Activated CD8-positive, alpha-beta T cell treated with anti-CD3 and anti-CD28 coated beads, Interleukin-2, amount 10 ng/mL, durations not matched to agents 7 days and 5 days (primary cell): ENCODE measurements at regions not wholly inside any gene's neighbourhood (a gene's known extent, or its start where the extent isn't known, plus 50 kb on each side); places are given as distances from the start of the nearest gene placed in this dataset.
"Not testable (repeated sequence)": the region's sequence is repeated elsewhere in the genome, so short reads cannot be mapped to it uniquely, and the experiment has no call there.

ENCODE experiments used
- ATAC-seq: fragments of 150-1000 bp; cut with Tn5 transposase; one replicate; pipeline ENCODE4 v1.10.0; 2021; ENCODE audit warnings: moderate library complexity
- CTCF ChIA-PET: fragments of 350-600 bp; sonication (Branson Sonifier 250); formaldehyde crosslinking; loops from one replicate; lab custom pipeline; 2021; ENCODE audit warnings: antibody characterized with exemption; lab: Charles Lee
- POLR2A ChIA-PET: fragments of 350-600 bp; sonication (Branson Sonifier 250); formaldehyde crosslinking; loops from one replicate; lab custom pipeline; 2021; ENCODE audit warnings: antibody characterized with exemption; lab: Charles Lee
- DNase-seq: peaks from one replicate; pipeline ENCODE4 v3.0.0-alpha.2; 2020
- H3K27ac Mint-ChIP-seq: one replicate; pipeline ENCODE4 v1.8.0; 2021; ENCODE audit warnings: mild to moderate bottlenecking, mixed read lengths
- H3K27me3 Mint-ChIP-seq: one replicate; pipeline ENCODE4 v1.8.0; 2021; ENCODE audit warnings: low read depth, mixed read lengths
- H3K36me3 Mint-ChIP-seq: one replicate; pipeline ENCODE4 v1.8.0; 2021; ENCODE audit warnings: low read depth, mixed read lengths
- H3K4me1 Mint-ChIP-seq: one replicate; pipeline ENCODE4 v1.8.0; 2021; ENCODE audit warnings: low read depth, mixed read lengths
- H3K4me3 Mint-ChIP-seq: one replicate; pipeline ENCODE4 v1.8.0; 2021; ENCODE audit warnings: mild to moderate bottlenecking, mixed read lengths
- H3K9me3 Mint-ChIP-seq: one replicate; pipeline ENCODE4 v1.8.0; 2022; ENCODE audit warnings: mixed read lengths; ENCODE audit not compliant: insufficient read depth

DNA sequence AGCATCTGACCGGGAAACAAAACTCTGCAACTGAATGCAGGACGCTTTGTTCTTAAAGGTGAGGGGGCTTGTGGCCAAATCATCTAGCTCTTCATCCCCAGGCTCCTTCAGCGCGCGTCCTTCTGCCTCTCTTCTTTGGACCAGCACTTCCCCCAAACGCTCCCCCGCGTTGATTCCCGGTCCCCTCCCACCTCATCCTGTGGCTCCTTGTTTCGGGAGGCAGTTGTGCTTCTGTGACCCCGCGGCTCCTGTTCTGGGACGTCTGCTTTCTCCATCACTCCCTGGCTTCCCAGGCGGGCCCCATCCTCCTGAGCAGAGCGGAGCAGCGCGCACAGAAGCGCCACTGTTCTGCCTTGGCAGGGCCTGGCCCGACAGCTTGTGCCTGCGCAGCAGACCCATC lies 109.7 kb upstream of the ZNG1E start:
- POLR2A ChIA-PET, H3K27me3 Mint-ChIP-seq, H3K4me3 Mint-ChIP-seq, H3K27ac Mint-ChIP-seq, H3K4me1 Mint-ChIP-seq, H3K9me3 Mint-ChIP-seq, ATAC-seq, CTCF ChIA-PET, H3K36me3 Mint-ChIP-seq, DNase-seq: not testable (repeated sequence)

- H3K9me3 Mint-ChIP-seq, H3K4me3 Mint-ChIP-seq, DNase-seq, ATAC-seq, H3K4me1 Mint-ChIP-seq, CTCF ChIA-PET, H3K27me3 Mint-ChIP-seq, H3K27ac Mint-ChIP-seq, H3K36me3 Mint-ChIP-seq, POLR2A ChIA-PET: not testable (repeated sequence)
These were observed 156.7 kb upstream of the ZNG1E start for GRCh38 chr9:65519018-65519417.

DNA sequence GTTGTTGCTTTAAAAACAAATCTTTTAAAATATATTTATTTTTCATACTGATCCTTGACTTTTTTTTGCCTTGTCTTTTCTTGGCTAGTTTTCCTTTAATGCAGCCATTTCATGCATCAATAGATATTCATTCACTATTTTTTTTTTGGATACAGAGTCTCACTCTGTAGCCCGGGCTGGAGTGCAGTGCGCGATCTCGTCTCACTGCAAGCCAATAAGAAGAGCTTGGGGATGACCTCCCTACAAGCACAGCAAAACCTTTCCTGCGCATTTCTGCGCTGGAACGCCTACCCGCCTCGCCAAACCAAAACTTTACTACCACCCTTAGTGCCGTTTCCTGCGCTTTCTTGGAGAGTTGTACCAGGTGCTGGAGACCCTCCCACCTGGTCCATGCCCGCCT lies 161.3 kb upstream of the ZNG1E start:
- H3K9me3 Mint-ChIP-seq, H3K36me3 Mint-ChIP-seq, POLR2A ChIA-PET, DNase-seq, H3K4me1 Mint-ChIP-seq, H3K27me3 Mint-ChIP-seq, H3K4me3 Mint-ChIP-seq, CTCF ChIA-PET, H3K27ac Mint-ChIP-seq, ATAC-seq: not testable (repeated sequence)

DNA sequence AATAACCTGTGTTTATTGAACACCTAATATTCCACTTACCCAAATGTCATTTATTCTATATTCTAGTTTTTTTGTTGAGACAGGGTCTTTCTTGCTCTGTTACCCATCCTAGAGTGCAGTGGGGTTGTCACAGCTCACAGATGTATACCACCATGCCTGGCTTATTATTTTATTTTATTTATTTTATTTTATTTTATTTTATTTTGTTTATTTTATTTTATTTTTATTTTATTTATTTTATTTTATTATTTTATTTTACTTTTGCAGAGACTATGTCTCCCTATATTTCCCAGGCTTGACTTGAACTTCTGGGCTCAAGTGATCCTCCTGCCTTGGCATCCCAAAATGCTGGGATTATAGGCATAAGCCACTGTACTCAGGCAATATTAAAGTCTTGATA lies 167.8 kb upstream of the ZNG1E start:
- DNase-seq, H3K4me3 Mint-ChIP-seq, CTCF ChIA-PET, ATAC-seq, H3K27ac Mint-ChIP-seq, H3K9me3 Mint-ChIP-seq, POLR2A ChIA-PET, H3K36me3 Mint-ChIP-seq, H3K27me3 Mint-ChIP-seq, H3K4me1 Mint-ChIP-seq: not testable (repeated sequence)

DNA sequence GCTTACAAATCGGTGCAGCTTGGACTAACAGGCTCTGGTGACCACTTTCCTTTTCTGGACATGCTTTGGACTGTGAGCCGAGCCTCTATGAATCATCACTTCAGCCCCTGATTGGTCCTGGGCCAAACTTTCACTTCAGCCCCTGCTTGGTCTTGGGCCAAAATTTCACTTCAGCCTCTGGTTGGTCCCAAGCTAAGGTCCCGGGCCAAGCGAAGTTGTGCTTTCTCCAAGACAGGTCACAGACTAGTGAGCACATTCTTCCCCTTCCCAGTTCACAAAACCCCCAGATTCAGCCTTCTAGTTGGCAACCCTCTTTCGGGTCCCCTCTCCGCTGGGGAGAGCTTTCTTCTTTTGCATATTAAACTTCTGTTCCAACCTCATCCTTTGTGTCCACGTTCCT lies 171.0 kb upstream of the ZNG1E start:
- H3K27me3 Mint-ChIP-seq, ATAC-seq, H3K4me1 Mint-ChIP-seq, DNase-seq, H3K27ac Mint-ChIP-seq, H3K4me3 Mint-ChIP-seq, H3K36me3 Mint-ChIP-seq, H3K9me3 Mint-ChIP-seq, CTCF ChIA-PET, POLR2A ChIA-PET: not testable (repeated sequence)

DNA sequence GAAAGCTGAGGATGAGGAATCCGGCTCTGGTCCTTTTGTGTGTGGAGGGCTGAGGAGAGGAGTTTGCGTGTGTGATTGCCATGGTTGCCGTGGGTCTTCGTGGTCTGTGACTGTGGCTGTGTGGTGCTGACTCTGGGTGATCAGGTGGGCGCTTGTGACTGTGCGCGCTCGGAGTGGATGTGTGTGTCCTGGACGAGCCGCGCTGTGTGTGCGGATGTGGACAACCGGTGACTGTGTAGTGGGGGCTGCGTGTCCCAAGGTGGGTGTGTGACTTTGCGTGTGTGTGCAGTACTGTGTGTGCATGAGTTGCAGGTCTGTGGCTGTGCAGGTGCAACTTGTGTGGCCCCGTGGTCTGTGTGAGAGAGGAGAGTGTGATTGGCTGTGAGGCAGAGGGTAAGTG lies 172.0 kb upstream of the ZNG1E start:
- DNase-seq, ATAC-seq: not testable (repeated sequence)

GRCh38 chr9:65482890-65483289 lies 192.8 kb upstream of the ZNG1E start:
- peaks cover 11% of the 10 kb centered on the region for H3K9me3 Mint-ChIP-seq
- H3K36me3 Mint-ChIP-seq, POLR2A ChIA-PET, H3K27me3 Mint-ChIP-seq, H3K4me3 Mint-ChIP-seq, DNase-seq, CTCF ChIA-PET, H3K4me1 Mint-ChIP-seq, ATAC-seq, H3K27ac Mint-ChIP-seq: not testable (repeated sequence)

More for the DNA sequence above, 172.0 kb upstream of the ZNG1E start:
- H3K36me3 Mint-ChIP-seq, H3K4me3 Mint-ChIP-seq, POLR2A ChIA-PET, H3K27me3 Mint-ChIP-seq, H3K27ac Mint-ChIP-seq, H3K9me3 Mint-ChIP-seq, CTCF ChIA-PET, H3K4me1 Mint-ChIP-seq: not testable (repeated sequence)

DNA sequence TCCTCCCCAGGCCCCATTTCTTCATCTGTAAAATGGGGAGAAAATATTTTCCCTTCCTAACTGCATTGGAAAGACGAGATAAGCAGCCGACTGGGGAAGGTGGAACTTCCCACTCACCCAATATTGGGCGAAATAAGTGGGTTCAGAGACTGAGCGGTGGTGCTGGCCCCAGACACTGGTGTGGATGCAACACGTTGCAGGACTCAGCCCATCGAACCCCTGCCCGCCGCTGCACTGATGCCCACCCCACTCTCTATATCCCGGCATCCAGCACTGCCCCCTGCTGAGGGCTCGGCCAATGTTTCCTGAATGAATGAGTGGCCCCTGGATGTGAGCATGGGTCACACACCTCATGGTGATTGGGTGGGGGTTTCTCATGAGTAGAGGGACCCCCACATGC lies 194.4 kb upstream of the ZNG1E start:
- H3K9me3 Mint-ChIP-seq, H3K4me1 Mint-ChIP-seq, H3K27ac Mint-ChIP-seq, ATAC-seq, CTCF ChIA-PET, DNase-seq, H3K27me3 Mint-ChIP-seq, H3K36me3 Mint-ChIP-seq, POLR2A ChIA-PET, H3K4me3 Mint-ChIP-seq: not testable (repeated sequence)

DNA sequence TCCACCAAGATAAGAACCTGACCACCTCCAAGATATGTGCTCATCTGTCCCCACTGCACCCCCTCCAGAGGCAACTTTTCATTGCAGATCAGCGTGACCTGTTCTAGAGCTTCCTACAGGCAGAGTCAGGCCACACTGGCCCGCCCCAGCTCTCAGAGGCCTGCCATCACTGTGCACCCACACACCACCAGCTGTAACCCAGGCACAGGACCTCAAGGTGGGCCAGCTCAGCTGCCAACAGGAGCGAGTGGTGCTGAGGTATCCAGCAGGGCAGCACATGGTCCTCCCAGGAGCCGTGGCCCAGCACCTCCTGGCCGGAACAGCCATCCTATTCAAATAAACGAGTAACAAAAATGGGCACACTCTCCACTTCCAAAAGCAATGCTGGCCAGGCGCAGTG lies 189.9 kb upstream of the FOXD4L5 start:
- H3K36me3 Mint-ChIP-seq, H3K4me3 Mint-ChIP-seq, DNase-seq, ATAC-seq, H3K9me3 Mint-ChIP-seq, POLR2A ChIA-PET, H3K27ac Mint-ChIP-seq, CTCF ChIA-PET, H3K27me3 Mint-ChIP-seq, H3K4me1 Mint-ChIP-seq: not testable (repeated sequence)

GRCh38 chr9:65473059-65473822 lies 188.2 kb upstream of the FOXD4L5 start:
- CTCF ChIA-PET, POLR2A ChIA-PET, DNase-seq, H3K27me3 Mint-ChIP-seq, H3K4me1 Mint-ChIP-seq, H3K27ac Mint-ChIP-seq, H3K4me3 Mint-ChIP-seq, ATAC-seq, H3K9me3 Mint-ChIP-seq, H3K36me3 Mint-ChIP-seq: not testable (repeated sequence)

- H3K9me3 Mint-ChIP-seq, H3K27me3 Mint-ChIP-seq, H3K4me3 Mint-ChIP-seq, ATAC-seq, POLR2A ChIA-PET, H3K27ac Mint-ChIP-seq, H3K36me3 Mint-ChIP-seq, H3K4me1 Mint-ChIP-seq, CTCF ChIA-PET, DNase-seq: not testable (repeated sequence)
These were observed 186.1 kb upstream of the FOXD4L5 start for GRCh38 chr9:65471106-65471505.

DNA sequence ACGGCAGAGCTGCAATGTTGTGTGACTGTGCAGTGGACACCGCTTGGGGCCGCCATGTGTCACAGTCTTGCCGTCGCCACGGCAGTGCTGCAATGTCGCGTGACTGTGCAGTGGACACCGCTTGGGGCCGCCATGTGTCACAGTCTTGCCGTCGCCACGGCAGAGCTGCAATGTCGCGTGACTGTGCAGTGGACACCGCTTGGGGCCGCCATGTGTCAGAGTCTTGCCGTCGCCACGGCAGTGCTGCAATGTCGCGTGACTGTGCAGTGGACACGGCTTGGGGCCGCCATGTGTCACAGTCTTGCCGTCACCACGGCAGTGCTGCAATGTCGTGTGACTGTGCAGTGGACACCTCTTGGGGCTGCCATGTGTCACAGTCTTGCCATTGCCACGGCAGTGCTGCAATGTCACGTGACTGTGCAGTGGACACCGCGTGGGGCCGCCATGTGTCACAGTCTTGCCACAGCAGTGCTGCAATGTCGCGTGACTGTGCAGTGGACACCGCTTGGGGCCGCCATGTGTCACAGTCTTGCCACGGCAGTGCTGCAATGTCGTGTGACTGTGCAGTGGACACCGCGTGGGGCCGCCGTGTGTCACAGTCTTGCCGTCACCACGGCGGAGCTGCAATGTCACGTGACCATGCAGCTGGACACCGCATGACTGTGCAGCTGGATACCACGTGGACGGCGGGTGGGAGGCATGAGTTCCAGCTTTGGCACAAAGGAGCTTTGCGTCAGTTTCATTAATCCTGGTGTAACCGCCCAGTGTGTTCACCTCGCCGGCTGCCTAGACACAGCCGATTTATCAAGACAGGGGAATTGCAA lies 182.1 kb upstream of the FOXD4L5 start:
- H3K4me3 Mint-ChIP-seq, H3K27me3 Mint-ChIP-seq, H3K27ac Mint-ChIP-seq, CTCF ChIA-PET, DNase-seq, POLR2A ChIA-PET, ATAC-seq, H3K36me3 Mint-ChIP-seq, H3K4me1 Mint-ChIP-seq: not testable (repeated sequence)
- peaks cover 11% of the 10 kb centered on the region for H3K9me3 Mint-ChIP-seq
